ENCODE measurements at regions not wholly inside any gene's neighbourhood (a gene's known extent, or its start where the extent isn't known, plus 50 kb on each side); places are given as distances from the start of the nearest gene placed in this dataset.
"Not testable (repeated sequence)": the region's sequence is repeated elsewhere in the genome, so short reads cannot be mapped to it uniquely, and the experiment has no call there.

GRCh38 chr7:79915346-79915745 lies 219.3 kb upstream of the GNAI1 start:
- not testable (repeated sequence) for TF ChIP-seq POLR2A (IDR thresholded peaks at IDR 0.05)
- TF ChIP-seq, protein P1, sequence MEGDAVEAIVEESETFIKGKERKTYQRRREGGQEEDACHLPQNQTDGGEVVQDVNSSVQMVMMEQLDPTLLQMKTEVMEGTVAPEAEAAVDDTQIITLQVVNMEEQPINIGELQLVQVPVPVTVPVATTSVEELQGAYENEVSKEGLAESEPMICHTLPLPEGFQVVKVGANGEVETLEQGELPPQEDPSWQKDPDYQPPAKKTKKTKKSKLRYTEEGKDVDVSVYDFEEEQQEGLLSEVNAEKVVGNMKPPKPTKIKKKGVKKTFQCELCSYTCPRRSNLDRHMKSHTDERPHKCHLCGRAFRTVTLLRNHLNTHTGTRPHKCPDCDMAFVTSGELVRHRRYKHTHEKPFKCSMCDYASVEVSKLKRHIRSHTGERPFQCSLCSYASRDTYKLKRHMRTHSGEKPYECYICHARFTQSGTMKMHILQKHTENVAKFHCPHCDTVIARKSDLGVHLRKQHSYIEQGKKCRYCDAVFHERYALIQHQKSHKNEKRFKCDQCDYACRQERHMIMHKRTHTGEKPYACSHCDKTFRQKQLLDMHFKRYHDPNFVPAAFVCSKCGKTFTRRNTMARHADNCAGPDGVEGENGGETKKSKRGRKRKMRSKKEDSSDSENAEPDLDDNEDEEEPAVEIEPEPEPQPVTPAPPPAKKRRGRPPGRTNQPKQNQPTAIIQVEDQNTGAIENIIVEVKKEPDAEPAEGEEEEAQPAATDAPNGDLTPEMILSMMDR (IDR thresholded peaks at IDR 0.05) = not testable (repeated sequence)

All from right lobe of liver (tissue), 4 donors.